Upper lobe of left lung (tissue), 6 donors: ENCODE measurements at regions not wholly inside any gene's neighbourhood (a gene's known extent, or its start where the extent isn't known, plus 50 kb on each side); places are given as distances from the start of the nearest gene placed in this dataset.

ENCODE experiments used
- ATAC-seq, 2 donors: fragments of 200-7000 bp; cut with Tn5 transposase; one replicate each; pipeline ENCODE4 v1.9.1; 2022; ENCODE audit warnings: mild to moderate bottlenecking in 2 of 2, moderate library complexity in 2 of 2; ENCODE audit not compliant: low FRiP score in 2 of 2
- DNase-seq, 2 donors: peaks; one replicate each; pipeline ENCODE4 v3.0.0-alpha.2; 2019 to 2020
- H3K27ac ChIP-seq, 4 donors: fragments of 200-600 bp; sonication (generic); one replicate each; pipeline ENCODE4 v1.5.1; 2016 to 2019
- H3K27me3 ChIP-seq, 4 donors: fragments of 200-600 bp; sonication (generic); one replicate each; pipeline ENCODE4 v1.5.1; 2017 to 2019
- H3K36me3 ChIP-seq, 4 donors: fragments of 200-600 bp; sonication (generic); one replicate each; pipeline ENCODE4 v1.5.1; 2016 to 2019
- H3K4me1 ChIP-seq, 4 donors: fragments of 200-600 bp; sonication (generic); one replicate each; pipeline ENCODE4 v1.5.1; 2018 to 2019
- H3K4me3 ChIP-seq, 4 donors: fragments of 200-600 bp; sonication (generic); one replicate each; pipeline ENCODE4 v1.5.1; 2017 to 2019; ENCODE audit warnings: mild to moderate bottlenecking in 2 of 4, moderate library complexity in 1 of 4
- H3K9me3 ChIP-seq, 4 donors: fragments of 200-600 bp; sonication (generic); one replicate each; pipeline ENCODE4 v1.5.1; 2018 to 2019
- CTCF ChIP-seq, 6 experiments: fragments of 450-650 bp in 4 of 6; fragments of 200-600 bp in 2 of 6; sonication (generic) in 2 of 6; IDR thresholded peaks; one replicate each; pipeline ENCODE4 v1.5.1; 2016 to 2019; ENCODE audit warnings: antibody characterized with exemption in 6 of 6
- EP300 ChIP-seq, 4 donors: sonication (generic); formaldehyde crosslinking; IDR thresholded peaks; one replicate each; pipeline ENCODE4 v1.5.1; 2017; ENCODE audit warnings: antibody characterized with exemption in 4 of 4, control low read depth in 2 of 4
- POLR2A ChIP-seq, 4 donors: fragments of 450-650 bp; IDR thresholded peaks; one replicate each; pipeline ENCODE4 v1.5.1; 2016 to 2017; ENCODE audit warnings: antibody characterized with exemption in 4 of 4, mild to moderate bottlenecking in 2 of 4
- POLR2AphosphoS5 ChIP-seq, 2 donors: sonication (generic); formaldehyde crosslinking; IDR thresholded peaks; one replicate each; pipeline ENCODE4 v1.5.1; 2017; ENCODE audit warnings: antibody characterized with exemption in 2 of 2
- WGBS, 2 donors: methylation state at CpG; one replicate each; pipeline ENCODE4 v1.1.5; 2017 to 2018; 5-methylcytosine and 5-hydroxymethylcytosine counted together
- donor health status: DM: no; HTN: no; CAD: no; lungs with moderate emphysema.
- donor health status: DM: no; HTN: yes; CAD: no; lungs with severe emphysema.

GRCh38 chr10:55897490-55897921 is 463.6 kb downstream of the ZWINT start:
- H3K27me3 ChIP-seq = no peaks in the 10 kb centered on the region
- H3K4me3 ChIP-seq = no peak overlapping the region
- ATAC-seq (no peak), DNase-seq (no peak)
- no peak for TF ChIP-seq POLR2AphosphoS5 (IDR thresholded peaks at IDR 0.05)
- no peak for TF ChIP-seq CTCF (IDR thresholded peaks at IDR 0.05)
- TF ChIP-seq EP300 (IDR thresholded peaks at IDR 0.05) = no peak
- no peaks in the 10 kb centered on the region for H3K9me3 ChIP-seq
- no peaks in the 10 kb centered on the region for H3K4me1 ChIP-seq
- no peaks in the 10 kb centered on the region for H3K36me3 ChIP-seq
- no peak overlapping the region for H3K27ac ChIP-seq
- 59 to 63% methylated on average over 3 of the region's 3 CpGs for WGBS, 2 donors

GRCh38 chr10:55892276-55892675 is 468.8 kb downstream of the ZWINT start:
- Histone ChIP-seq H3K4me3 (no peak overlapping the region), H3K36me3 (no peaks in the 10 kb centered on the region), H3K27me3 (no peaks in the 10 kb centered on the region), H3K9me3 (no peaks in the 10 kb centered on the region), H3K27ac (no peak overlapping the region), H3K4me1 (no peaks in the 10 kb centered on the region)
- DNase-seq (no peak), ATAC-seq (no peak)
- 77 to 82% methylated on average over 1 of the region's 1 CpG for WGBS, 2 donors
- TF ChIP-seq CTCF (IDR thresholded peaks at IDR 0.05) = no peak
- no peak for TF ChIP-seq POLR2AphosphoS5 (IDR thresholded peaks at IDR 0.05)
- TF ChIP-seq POLR2A (IDR thresholded peaks at IDR 0.05) = no peak
- TF ChIP-seq EP300 (IDR thresholded peaks at IDR 0.05) = no peak

- Histone ChIP-seq H3K27me3 (no peaks in the 10 kb centered on the region), H3K27ac (no peak overlapping the region), H3K4me3 (no peak overlapping the region), H3K4me1 (no peaks in the 10 kb centered on the region), H3K36me3 (no peaks in the 10 kb centered on the region), H3K9me3 (no peaks in the 10 kb centered on the region)
- no peak for ATAC-seq
- no peak for DNase-seq
- TF ChIP-seq EP300 (IDR thresholded peaks at IDR 0.05) (no peak), POLR2A (IDR thresholded peaks at IDR 0.05) (no peak), CTCF (IDR thresholded peaks at IDR 0.05) (no peak), POLR2AphosphoS5 (IDR thresholded peaks at IDR 0.05) (no peak)
Observed at GRCh38 chr10:55881588-55881987, 479.5 kb downstream of the ZWINT start.

- Histone ChIP-seq H3K36me3 (no peaks in the 10 kb centered on the region), H3K27ac (no peak overlapping the region), H3K4me3 (no peak overlapping the region), H3K9me3 (no peaks in the 10 kb centered on the region), H3K4me1 (no peaks in the 10 kb centered on the region), H3K27me3 (no peaks in the 10 kb centered on the region)
- WGBS, 2 donors = 41 to 46% methylated on average over 2 of the region's 2 CpGs
- no peak for ATAC-seq
- TF ChIP-seq EP300 (IDR thresholded peaks at IDR 0.05) (no peak), POLR2A (IDR thresholded peaks at IDR 0.05) (no peak), CTCF (IDR thresholded peaks at IDR 0.05) (no peak), POLR2AphosphoS5 (IDR thresholded peaks at IDR 0.05) (no peak)
- no peak for DNase-seq
Observed at GRCh38 chr10:55873485-55873884, 487.6 kb downstream of the ZWINT start.

- Histone ChIP-seq H3K27me3 (no peaks in the 10 kb centered on the region), H3K27ac (no peak overlapping the region), H3K4me3 (no peak overlapping the region), H3K9me3 (no peaks in the 10 kb centered on the region), H3K36me3 (no peaks in the 10 kb centered on the region), H3K4me1 (no peaks in the 10 kb centered on the region)
- TF ChIP-seq POLR2AphosphoS5 (IDR thresholded peaks at IDR 0.05) (no peak), POLR2A (IDR thresholded peaks at IDR 0.05) (no peak), EP300 (IDR thresholded peaks at IDR 0.05) (no peak), CTCF (IDR thresholded peaks at IDR 0.05) (no peak)
- 55 to 64% methylated on average over 1 of the region's 1 CpG for WGBS, 2 donors
- DNase-seq = no peak
- no peak for ATAC-seq
Observed at GRCh38 chr10:55870186-55870585, 490.9 kb downstream of the ZWINT start.
